ENCODE measurements at regions not wholly inside any gene's neighbourhood (a gene's known extent, or its start where the extent isn't known, plus 50 kb on each side); places are given as distances from the start of the nearest gene placed in this dataset.

DNA sequence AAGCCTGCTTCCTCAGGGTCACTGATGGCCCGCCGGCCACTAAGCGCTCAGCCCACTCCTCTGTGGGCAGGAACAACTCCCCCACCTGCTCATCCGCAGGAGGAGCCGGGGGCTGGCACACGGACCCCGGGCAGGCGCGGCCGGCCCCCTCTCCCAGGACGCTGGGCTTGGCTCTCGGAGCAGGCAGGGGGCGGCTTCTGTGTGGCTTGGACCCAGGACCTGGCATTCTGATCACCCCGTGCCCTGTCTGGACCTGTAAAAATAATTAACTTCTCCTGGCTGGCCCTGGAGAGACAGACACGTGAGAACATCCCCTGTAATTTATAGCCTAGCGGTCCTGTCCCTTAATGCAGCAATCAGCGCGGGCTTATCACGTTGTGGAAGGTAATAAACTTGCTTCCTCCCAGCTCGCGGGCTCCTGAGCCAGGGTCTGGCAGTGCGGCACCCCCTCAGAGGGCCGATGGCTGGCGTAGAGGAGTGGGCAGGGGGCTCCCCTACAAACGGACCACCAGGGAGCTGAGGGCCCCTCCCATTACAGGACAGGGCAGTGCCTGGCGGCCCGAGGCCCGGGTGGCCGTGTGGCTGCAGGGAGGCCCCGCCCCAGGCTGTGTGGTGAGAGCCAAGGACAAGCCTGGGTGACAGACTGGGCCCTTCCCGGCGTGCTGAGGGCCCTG lies 84.5 kb upstream of the NKX1-1 start:
- Histone ChIP-seq H3K36me3 (ENCODE audit: control insufficient read depth, insufficient read depth, low read length) (no peaks in the 10 kb centered on the region), H3K4me3 (replicated peaks; ENCODE audit: low read depth, low read length) (no peak overlapping the region), H3K27me3 (replicated peaks; ENCODE audit: control insufficient read depth, insufficient read depth, low read length) (no peaks in the 10 kb centered on the region)
- no peak for DNase-seq (ENCODE audit: extremely low read depth, insufficient read length)
- TF ChIP-seq CTCF (IDR thresholded peaks at IDR 0.05; ENCODE audit: insufficient read depth, low read length, poor library complexity, severe bottlenecking): no peak

GRCh38 chr4:1490011-1490653 lies 83.9 kb upstream of the NKX1-1 start:
- Histone ChIP-seq H3K27me3 (replicated peaks; ENCODE audit: control insufficient read depth, insufficient read depth, low read length) (no peaks in the 10 kb centered on the region), H3K36me3 (ENCODE audit: control insufficient read depth, insufficient read depth, low read length) (no peaks in the 10 kb centered on the region), H3K4me3 (replicated peaks; ENCODE audit: low read depth, low read length) (no peak overlapping the region)
- no peak for DNase-seq (ENCODE audit: extremely low read depth, insufficient read length)
- TF ChIP-seq CTCF (IDR thresholded peaks at IDR 0.05; ENCODE audit: insufficient read depth, low read length, poor library complexity, severe bottlenecking): no peak

- no peaks in the 10 kb centered on the region for H3K27me3 ChIP-seq (replicated peaks; ENCODE audit: control insufficient read depth, insufficient read depth, low read length)
- no peak overlapping the region for H3K4me3 ChIP-seq (replicated peaks; ENCODE audit: low read depth, low read length)
- H3K36me3 ChIP-seq (ENCODE audit: control insufficient read depth, insufficient read depth, low read length): no peaks in the 10 kb centered on the region
- no peak for DNase-seq (ENCODE audit: extremely low read depth, insufficient read length)
- TF ChIP-seq CTCF (IDR thresholded peaks at IDR 0.05; ENCODE audit: insufficient read depth, low read length, poor library complexity, severe bottlenecking): no peak
Observed at GRCh38 chr4:1489639-1489995, 83.4 kb upstream of the NKX1-1 start.

GRCh38 chr4:1488831-1489638 lies 82.8 kb upstream of the NKX1-1 start:
- Histone ChIP-seq H3K4me3 (replicated peaks; ENCODE audit: low read depth, low read length) (no peak overlapping the region), H3K27me3 (replicated peaks; ENCODE audit: control insufficient read depth, insufficient read depth, low read length) (no peaks in the 10 kb centered on the region)
- no peak for TF ChIP-seq CTCF (IDR thresholded peaks at IDR 0.05; ENCODE audit: insufficient read depth, low read length, poor library complexity, severe bottlenecking)

GRCh38 chr4:1488357-1488756 lies 82.1 kb upstream of the NKX1-1 start:
- no peak for TF ChIP-seq CTCF (IDR thresholded peaks at IDR 0.05; ENCODE audit: insufficient read depth, low read length, poor library complexity, severe bottlenecking)

More at GRCh38 chr4:1488831-1489638, 82.8 kb upstream of the NKX1-1 start:
- DNase-seq (ENCODE audit: extremely low read depth, insufficient read length): no peak
- no peaks in the 10 kb centered on the region for H3K36me3 ChIP-seq (ENCODE audit: control insufficient read depth, insufficient read depth, low read length)

More at GRCh38 chr4:1488357-1488756, 82.1 kb upstream of the NKX1-1 start:
- no peak overlapping the region for H3K4me3 ChIP-seq (replicated peaks; ENCODE audit: low read depth, low read length)
- no peaks in the 10 kb centered on the region for H3K27me3 ChIP-seq (replicated peaks; ENCODE audit: control insufficient read depth, insufficient read depth, low read length)
- no peaks in the 10 kb centered on the region for H3K36me3 ChIP-seq (ENCODE audit: control insufficient read depth, insufficient read depth, low read length)
- DNase-seq (ENCODE audit: extremely low read depth, insufficient read length): no peak
